T-cell (primary cell): ENCODE measurements at regions not wholly inside any gene's neighbourhood (a gene's known extent, or its start where the extent isn't known, plus 50 kb on each side); places are given as distances from the start of the nearest gene placed in this dataset.

Experiments used
- ATAC-seq, 4 experiments: fragments of 200-7000 bp in 3 of 4; fragments of 150-1000 bp in 1 of 4; cut with Tn5 transposase; replicated peaks in 1 of 4; 1 replicate in 3 of 4; 2 replicates in 1 of 4; pipeline ENCODE4 v1.10.0; 2021; ENCODE audit warnings: moderate library complexity in 3 of 4, mild to moderate bottlenecking in 2 of 4, moderate number of reproducible peaks in 1 of 4
- CTCF ChIA-PET, 2 donors: fragments of 300-600 bp; sonication (Branson Sonifier 250); formaldehyde crosslinking; loops; one replicate each; lab custom pipeline; 2022; ENCODE audit warnings: antibody characterized with exemption in 2 of 2; lab: Charles Lee
- POLR2A ChIA-PET, 2 donors: fragments of 300-600 bp; sonication (Branson Sonifier 250); formaldehyde crosslinking; loops; one replicate each; lab custom pipeline; 2022; ENCODE audit warnings: antibody characterized with exemption in 2 of 2; lab: Charles Lee
- DNase-seq, 35 experiments: peaks; one replicate each; pipeline versions ENCODE4 v3.0.0 to v3.0.0-alpha.2; 2013 to 2023
- H3K27ac ChIP-seq: one replicate; pipeline ENCODE4 v1.5.1; 2013; ENCODE audit warnings: low read length
- H3K27me3 ChIP-seq, 2 experiments: replicated peaks in 1 of 2; 1 replicate in 1 of 2; 2 replicates in 1 of 2; pipeline versions ENCODE4 v1.6.1 to v1.7.0; 2013; ENCODE audit warnings: low read length in 1 of 2, mixed read lengths in 1 of 2; ENCODE audit not compliant: control insufficient read depth in 2 of 2, insufficient read depth in 2 of 2; ENCODE audit errors: extremely low read depth in 1 of 2
- H3K36me3 ChIP-seq, 2 donors: 1 replicate in 1 of 2; 2 replicates in 1 of 2; pipeline versions ENCODE4 v1.6.1 to v1.7.0; 2013; ENCODE audit warnings: low read length in 1 of 2; ENCODE audit not compliant: control insufficient read depth in 2 of 2, insufficient read depth in 1 of 2; ENCODE audit errors: extremely low read depth in 1 of 2
- H3K4me1 ChIP-seq, 2 experiments: 1 replicate in 1 of 2; 2 replicates in 1 of 2; pipeline versions ENCODE4 v1.6.1 to v1.7.0; 2013; ENCODE audit warnings: low read length in 2 of 2, mixed read lengths in 1 of 2; ENCODE audit not compliant: insufficient read depth in 2 of 2, control insufficient read depth in 1 of 2; ENCODE audit errors: extremely low read depth in 1 of 2
- H3K4me3 ChIP-seq, 2 donors: 1 replicate in 1 of 2; 2 replicates in 1 of 2; pipeline versions ENCODE4 v1.5.1 to v1.7.0; 2013; ENCODE audit warnings: mild to moderate bottlenecking in 2 of 2, low read length in 1 of 2, moderate library complexity in 1 of 2; ENCODE audit not compliant: control insufficient read depth in 1 of 2; ENCODE audit errors: extremely low read depth in 1 of 2
- H3K9me3 ChIP-seq: 2 replicates; pipeline ENCODE4 v1.7.0; 2013
- H3K27ac Mint-ChIP-seq, 2 donors: one replicate each; pipeline ENCODE4 v1.8.0; 2020 to 2021; ENCODE audit warnings: mild to moderate bottlenecking in 2 of 2, mixed read lengths in 2 of 2
- H3K27me3 Mint-ChIP-seq, 2 donors: one replicate each; pipeline ENCODE4 v1.8.0; 2021 to 2022; ENCODE audit warnings: mixed read lengths in 2 of 2
- H3K36me3 Mint-ChIP-seq: one replicate; pipeline ENCODE4 v1.8.0; 2021; ENCODE audit warnings: mixed read lengths
- H3K4me1 Mint-ChIP-seq, 3 donors: one replicate each; pipeline ENCODE4 v1.8.0; 2020 to 2022; ENCODE audit warnings: mixed read lengths in 3 of 3, mild to moderate bottlenecking in 1 of 3
- H3K4me3 Mint-ChIP-seq, 3 donors: one replicate each; pipeline ENCODE4 v1.8.0; 2020 to 2022; ENCODE audit warnings: mild to moderate bottlenecking in 3 of 3, mixed read lengths in 3 of 3, moderate library complexity in 3 of 3
- H3K9me3 Mint-ChIP-seq, 3 donors: one replicate each; pipeline ENCODE4 v1.8.0; 2020 to 2022; ENCODE audit warnings: mixed read lengths in 3 of 3
- WGBS: methylation state at CpG from one replicate; pipeline ENCODE4 v1.1.5; 2013; ENCODE audit warnings: missing lambda C conversion rate; ENCODE audit not compliant: insufficient coverage; 5-methylcytosine and 5-hydroxymethylcytosine counted together

DNA sequence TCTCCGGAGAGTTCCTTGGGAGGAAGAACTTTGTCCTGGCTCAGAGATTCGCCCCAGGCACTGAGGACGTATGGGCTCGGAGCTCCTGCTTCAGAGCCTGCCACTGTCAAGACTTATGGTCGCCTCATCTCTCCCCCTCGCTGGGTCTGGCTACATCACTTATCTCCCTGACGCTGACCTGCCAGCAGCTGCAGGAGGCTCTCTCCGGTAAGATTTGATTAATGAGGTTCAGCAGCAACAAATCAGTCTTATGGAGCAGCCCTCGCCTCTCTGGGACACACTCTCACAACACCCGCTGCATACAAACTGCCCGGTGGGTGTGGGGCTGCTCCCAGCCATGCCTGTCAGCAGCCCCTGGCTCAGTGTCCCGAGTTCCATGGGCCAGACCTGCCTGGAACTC lies 297.8 kb downstream of the RRAGC start:
- Mint-ChIP-seq H3K27ac (peak overlapping the region in 1 of 2 donors; percentile 34), H3K36me3 (peaks cover 3% of the 10 kb centered on the region), H3K4me3 (peak overlapping the region in 1 of 3 donors; percentile 78), H3K4me1 (peaks cover 67 to 75% (median 70%) of the 10 kb centered on the region in 3 donors), H3K9me3 (no peaks in the 10 kb centered on the region), H3K27me3 (peaks cover 20 to 26% of the 10 kb centered on the region in 2 donors)
- Histone ChIP-seq H3K4me3 (no peak overlapping the region), H3K27ac (no peak overlapping the region), H3K36me3 (no peaks in the 10 kb centered on the region), H3K27me3 (peaks cover 0 to 31% of the 10 kb centered on the region in 2 experiments), H3K9me3 (no peaks in the 10 kb centered on the region), H3K4me1 (peaks cover 27 to 58% of the 10 kb centered on the region in 2 experiments)
- ChIA-PET CTCF (interaction anchor here in 1 of 2 donors (0.6 kb wide), 1 partner anchor 10 kb away, joined by 3 read pairs; no protein-coding TSS in a partner anchor), POLR2A (no interaction called here)
- WGBS = 70% methylated on average over 9 of the region's 12 CpGs
- ATAC-seq = no peak
- no peak for DNase-seq

DNA sequence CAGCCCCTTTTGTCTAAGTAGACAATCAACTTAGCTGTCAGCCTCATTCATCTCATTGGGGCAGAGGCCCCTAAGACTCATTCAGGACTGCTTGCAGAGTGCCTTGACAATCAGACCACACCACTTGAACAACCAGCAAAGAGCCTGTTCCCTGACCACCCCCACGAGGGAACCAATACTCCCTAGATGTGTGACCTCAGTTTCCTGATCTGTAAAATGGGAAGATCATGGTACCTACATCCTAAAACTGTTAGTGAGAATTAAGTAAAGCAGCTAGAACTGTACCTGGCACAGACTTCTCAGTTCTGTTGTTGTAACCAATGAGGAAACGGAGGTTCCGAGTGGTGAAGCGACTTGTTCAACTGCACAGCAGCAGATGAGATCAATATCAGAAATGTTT lies 298.5 kb downstream of the RRAGC start:
- 49% methylated on average over 3 of the region's 4 CpGs for WGBS
- H3K4me3 Mint-ChIP-seq = peak overlapping the region in 1 of 3 donors; percentile 78
- H3K27me3 ChIP-seq = peaks cover 0 to 31% of the 10 kb centered on the region in 2 experiments

GRCh38 chr1:38560457-38560856 lies 299.1 kb downstream of the RRAGC start:
- ATAC-seq = no peak
- peak overlapping the region; percentile 20 to 34 for H3K4me3 ChIP-seq
- no peaks in the 10 kb centered on the region for H3K9me3 Mint-ChIP-seq
- POLR2A ChIA-PET = no interaction called here
- H3K27ac ChIP-seq = no peak overlapping the region
- peaks cover 0 to 31% of the 10 kb centered on the region in 2 experiments for H3K27me3 ChIP-seq
- H3K27ac Mint-ChIP-seq = no peak overlapping the region
- CTCF ChIA-PET = no interaction called here
- H3K27me3 Mint-ChIP-seq = peaks cover 20 to 23% of the 10 kb centered on the region in 2 donors
- DNase-seq = peak in 1 of 35 experiments; percentile 9
- H3K9me3 ChIP-seq = no peaks in the 10 kb centered on the region
- H3K4me1 ChIP-seq = peaks cover 27 to 58% of the 10 kb centered on the region in 2 experiments
- peak overlapping the region in 1 of 3 donors; percentile 78 for H3K4me3 Mint-ChIP-seq
- no peaks in the 10 kb centered on the region for H3K36me3 Mint-ChIP-seq
- WGBS = 90% methylated on average over 2 of the region's 7 CpGs
- no peaks in the 10 kb centered on the region for H3K36me3 ChIP-seq
- H3K4me1 Mint-ChIP-seq = peaks cover 70 to 76% (median 75%) of the 10 kb centered on the region in 3 donors

More for the DNA sequence above, 298.5 kb downstream of the RRAGC start:
- peak overlapping the region in 1 of 2 donors; percentile 47 for H3K27ac Mint-ChIP-seq
- H3K27me3 Mint-ChIP-seq = peaks cover 20 to 23% of the 10 kb centered on the region in 2 donors
- ChIA-PET POLR2A (no interaction called here), CTCF (interaction anchor here in 1 of 2 donors (0.6 kb wide), 1 partner anchor 11 kb away, joined by 3 read pairs; no protein-coding TSS in a partner anchor)
- H3K36me3 Mint-ChIP-seq = no peaks in the 10 kb centered on the region
- peak in 1 of 35 experiments; percentile 10 for DNase-seq
- ATAC-seq = no peak
- no peak overlapping the region for H3K4me3 ChIP-seq
- H3K9me3 ChIP-seq = no peaks in the 10 kb centered on the region
- no peaks in the 10 kb centered on the region for H3K36me3 ChIP-seq
- no peak overlapping the region for H3K27ac ChIP-seq
- H3K4me1 ChIP-seq = peaks cover 27 to 58% of the 10 kb centered on the region in 2 experiments
- H3K4me1 Mint-ChIP-seq = peaks cover 70 to 75% (median 73%) of the 10 kb centered on the region in 3 donors
- H3K9me3 Mint-ChIP-seq = no peaks in the 10 kb centered on the region

DNA sequence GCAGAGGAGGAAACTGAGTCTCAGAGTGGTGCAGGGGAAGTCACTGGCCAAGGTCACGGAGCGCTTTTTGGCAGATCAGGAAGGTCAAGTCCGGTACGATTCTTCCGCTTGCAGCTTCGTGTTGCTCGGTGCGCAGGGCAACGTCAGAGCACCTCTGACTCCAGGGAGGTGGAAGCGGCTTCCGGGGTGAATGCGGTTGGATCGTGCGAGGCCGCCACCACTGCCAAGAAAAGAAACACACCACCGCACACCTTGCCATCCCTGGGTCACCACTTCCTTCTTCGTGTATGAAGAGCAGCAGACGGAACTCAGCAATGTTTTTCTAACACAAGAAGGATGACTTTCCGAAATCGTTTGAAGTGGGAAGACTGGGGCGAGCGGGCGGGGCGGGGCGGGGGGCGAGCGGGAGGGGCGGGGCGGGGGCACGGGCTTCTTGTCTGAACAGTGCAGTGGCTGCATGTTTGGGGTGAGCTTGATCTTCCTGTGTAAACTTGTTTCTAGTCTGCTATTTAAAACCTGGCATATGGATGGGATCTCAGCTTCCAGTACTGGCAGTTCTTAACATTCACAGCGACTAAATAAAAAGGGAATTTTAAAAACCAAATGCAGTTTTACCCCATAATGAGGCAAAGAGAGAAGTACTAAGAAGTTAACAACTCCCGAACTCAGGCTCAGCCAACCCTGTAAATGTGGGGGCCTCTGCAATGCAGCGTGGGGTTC lies 300.0 kb downstream of the RRAGC start:
- no peaks in the 10 kb centered on the region for H3K9me3 ChIP-seq
- Mint-ChIP-seq H3K4me3 (peak overlapping the region; percentile 65 to 78 (median 76)), H3K27me3 (peaks cover 20 to 23% of the 10 kb centered on the region in 2 donors), H3K9me3 (no peaks in the 10 kb centered on the region), H3K36me3 (no peaks in the 10 kb centered on the region), H3K4me1 (peaks cover 70 to 76% (median 72%) of the 10 kb centered on the region in 3 donors), H3K27ac (peak overlapping the region; percentile 81 to 89)
- peak overlapping the region; percentile 34 for H3K4me3 ChIP-seq
- peaks cover 0 to 26% of the 10 kb centered on the region in 2 experiments for H3K27me3 ChIP-seq
- WGBS = 6% methylated on average over 12 of the region's 33 CpGs
- H3K4me1 ChIP-seq = peaks cover 27 to 57% of the 10 kb centered on the region in 2 experiments
- H3K27ac ChIP-seq = peak overlapping the region; percentile 49
- CTCF ChIA-PET = interaction anchor here in 1 of 2 donors (0.7 kb wide), 1 partner anchor 16 kb away, joined by 3 read pairs; no protein-coding TSS in a partner anchor
- no peaks in the 10 kb centered on the region for H3K36me3 ChIP-seq
- ATAC-seq (peak; percentile 92 to 96 (median 94)), DNase-seq (peak; percentile 67 to 96 (median 87))
- POLR2A ChIA-PET = interaction anchor here in 1 of 2 donors (0.6 kb wide), 2 partner anchors 447 to 1356 kb away, joined by 3 read pairs; no protein-coding TSS in a partner anchor

GRCh38 chr1:38558500-38559445 lies 300.8 kb downstream of the RRAGC start:
- peaks cover 13 to 15% of the 10 kb centered on the region in 2 donors for H3K27me3 Mint-ChIP-seq
- DNase-seq (peak in 5 of 35 experiments; percentile 8 to 13 (median 9)), ATAC-seq (peak; percentile 21 to 46 (median 25))
- POLR2A ChIA-PET = interaction anchor here in 1 of 2 donors (0.6 kb wide), 1 partner anchor 1355 kb away, joined by 3 read pairs; no protein-coding TSS in a partner anchor
- H3K27ac Mint-ChIP-seq = peak overlapping the region; percentile 81 to 89
- peaks cover 62 to 68% (median 64%) of the 10 kb centered on the region in 3 donors for H3K4me1 Mint-ChIP-seq
- H3K36me3 Mint-ChIP-seq = no peaks in the 10 kb centered on the region
- Histone ChIP-seq H3K9me3 (no peaks in the 10 kb centered on the region), H3K4me1 (peaks cover 23 to 49% of the 10 kb centered on the region in 2 experiments), H3K27ac (peak overlapping the region; percentile 49), H3K4me3 (peak overlapping the region; percentile 18 to 34), H3K36me3 (no peaks in the 10 kb centered on the region), H3K27me3 (peaks cover 0 to 18% of the 10 kb centered on the region in 2 experiments)
- H3K4me3 Mint-ChIP-seq = peak overlapping the region; percentile 65 to 78 (median 72)
- WGBS = 59% methylated on average over 10 of the region's 23 CpGs
- CTCF ChIA-PET = interaction anchor here in 1 of 2 donors (0.7 kb wide), 2 partner anchors 17 to 27 kb away, joined by 3 read pairs; no protein-coding TSS in a partner anchor
- H3K9me3 Mint-ChIP-seq = no peaks in the 10 kb centered on the region
